K562 (cell line): ENCODE measurements at regions not wholly inside any gene's neighbourhood (a gene's known extent, or its start where the extent isn't known, plus 50 kb on each side); places are given as distances from the start of the nearest gene placed in this dataset.

Source experiments
- ATAC-seq: fragments of 200-7000 bp; cut with Tn5 transposase; 3 replicates; pipeline ENCODE4 v1.9.1; 2020; ENCODE audit warnings: moderate library complexity
- BruUV-seq: library from RNA; stranded (reverse); fragments of 400-500 nt; replicated peaks from 2 replicates; lab custom pipeline; 2021; lab: Mats Ljungman, UMichigan
- CTCF ChIA-PET: fragments of 300-600 bp; formaldehyde crosslinking; extraction: SDS; loops from one replicate; lab custom pipeline; 2021; ENCODE audit warnings: low intra/inter-chr PET ratio; lab: Yijun Ruan, JAX
- POLR2A ChIA-PET: fragments of 300-600, 350-650 bp; sonication (Branson Sonifier 250); formaldehyde crosslinking; extraction: SDS; loops from one replicate; lab custom pipeline; 2021; ENCODE audit warnings: antibody characterized with exemption, inconsistent platforms; lab: Yijun Ruan, JAX
- DNase-seq, 4 experiments: peaks; one replicate each; pipeline versions ENCODE4 v3.0.0 to v3.0.0-alpha.2; 2011 to 2018; ENCODE audit warnings: low spot score in 3 of 4, mixed read lengths in 3 of 4; ENCODE audit errors: extremely low read depth in 1 of 4
- FAIRE-seq: peaks from 2 replicates; lab custom pipeline; 2011; peaks lifted over from hg19 to GRCh38; lab: Jason Lieb, UNC
- H2AFZ ChIP-seq: 2 replicates; pipeline ENCODE4 v1.6.0; 2011; ENCODE audit warnings: low read depth, low read length, control low read depth, inconsistent platforms
- H3K27ac ChIP-seq: fragments of 200-600 bp; 3 replicates; pipeline ENCODE4 v1.8.0; 2011; ENCODE audit warnings: low read depth, mild to moderate bottlenecking, control low read depth, inconsistent platforms, low read length, moderate library complexity, mixed read lengths; ENCODE audit errors: extremely low read depth
- H3K27me3 ChIP-seq, 2 experiments: fragments of 300-600 bp in 1 of 2; 2 replicates in 1 of 2; 3 replicates in 1 of 2; pipeline versions ENCODE4 v1.6.0 to v1.8.0; 2011; ENCODE audit warnings: inconsistent platforms in 2 of 2, low read length in 2 of 2, mild to moderate bottlenecking in 1 of 2, mixed read lengths in 1 of 2, moderate library complexity in 1 of 2; ENCODE audit not compliant: control insufficient read depth in 2 of 2, insufficient read depth in 2 of 2
- H3K36me3 ChIP-seq: fragments of 300-600 bp; 3 replicates; pipeline ENCODE4 v1.8.0; 2011; ENCODE audit warnings: mild to moderate bottlenecking, low read length, inconsistent platforms; ENCODE audit not compliant: control insufficient read depth, insufficient read depth
- H3K4me1 ChIP-seq, 2 experiments: fragments of 200-600 bp in 1 of 2; replicated peaks in 1 of 2; 2 replicates in 1 of 2; 3 replicates in 1 of 2; pipeline versions ENCODE4 v1.5.1 to v1.8.0; 2011; ENCODE audit warnings: inconsistent platforms in 2 of 2, low read length in 2 of 2, mild to moderate bottlenecking in 1 of 2, mixed read lengths in 1 of 2, moderate library complexity in 1 of 2; ENCODE audit not compliant: control insufficient read depth in 2 of 2, insufficient read depth in 2 of 2
- H3K4me2 ChIP-seq: 2 replicates; pipeline ENCODE4 v1.6.1; 2011; ENCODE audit warnings: low read length, control low read depth, inconsistent platforms, mixed read lengths; ENCODE audit not compliant: insufficient read depth
- H3K4me3 ChIP-seq: fragments of 200-600 bp; sonication (generic), shearing (Covaris generic); 2 replicates; pipeline ENCODE4 v1.5.1; 2016; ENCODE audit warnings: control low read depth, inconsistent platforms
- H3K79me2 ChIP-seq: fragments of 200-600 bp; 3 replicates; pipeline ENCODE4 v1.8.0; 2011; ENCODE audit warnings: low read length, inconsistent platforms; ENCODE audit not compliant: control insufficient read depth, insufficient read depth
- H3K9ac ChIP-seq, 2 experiments: 2 replicates each; pipeline versions ENCODE4 v1.6.0 to v1.6.1; 2011; ENCODE audit warnings: low read depth in 2 of 2, low read length in 2 of 2, control low read depth in 1 of 2, inconsistent platforms in 1 of 2, mild to moderate bottlenecking in 1 of 2, mixed read lengths in 1 of 2; ENCODE audit not compliant: insufficient read depth in 1 of 2
- H3K9me1 ChIP-seq: one replicate; pipeline ENCODE4 v1.6.0; 2011; ENCODE audit warnings: inconsistent platforms, mild to moderate bottlenecking, low read length, moderate library complexity; ENCODE audit not compliant: control insufficient read depth, insufficient read depth
- H3K9me3 ChIP-seq: replicated peaks from 2 replicates; pipeline ENCODE4 v1.5.1; 2011; ENCODE audit warnings: low read depth, low read length, inconsistent platforms; ENCODE audit not compliant: control insufficient read depth, insufficient read depth
- H4K20me1 ChIP-seq: replicated peaks from 2 replicates; pipeline ENCODE4 v1.6.1; 2011; ENCODE audit warnings: low read length, inconsistent platforms, mixed read lengths; ENCODE audit not compliant: control insufficient read depth, insufficient read depth
- C11orf30 ChIP-seq: fragments of 450-650 bp; IDR thresholded peaks from 2 replicates; pipeline ENCODE4 v1.6.1; 2016; ENCODE audit warnings: low read depth, mild to moderate bottlenecking
- LARP7 ChIP-seq: fragments of 450-650 bp; IDR thresholded peaks from 2 replicates; pipeline ENCODE4 v1.6.1; 2016
- MCM5 ChIP-seq: fragments of 450-650 bp; IDR thresholded peaks from 2 replicates; pipeline ENCODE4 v1.6.1; 2016; ENCODE audit warnings: low read depth
- NFYB ChIP-seq: IDR thresholded peaks from 2 replicates; pipeline ENCODE4 v1.6.1; 2011; ENCODE audit warnings: mild to moderate bottlenecking, moderate library complexity; ENCODE audit not compliant: insufficient read length; ENCODE audit errors: extremely low read depth
- POLR2AphosphoS5 ChIP-seq: IDR thresholded peaks from 2 replicates; pipeline ENCODE4 v1.6.1; 2011; ENCODE audit warnings: mild to moderate bottlenecking, low read depth, low read length, moderate library complexity; ENCODE audit not compliant: control insufficient read depth, insufficient read depth
- TAF9B ChIP-seq: fragments of 450-650 bp; IDR thresholded peaks from 2 replicates; pipeline ENCODE4 v1.6.1; 2018; ENCODE audit warnings: mild to moderate bottlenecking; ENCODE audit not compliant: partially characterized antibody
- YY1 ChIP-seq, 3 experiments: IDR thresholded peaks; 2 replicates each; pipeline ENCODE4 v1.6.1; 2011; ENCODE audit warnings: low read length in 2 of 3, mild to moderate bottlenecking in 2 of 3, moderate library complexity in 2 of 3, borderline replicate concordance in 1 of 3, control low read depth in 1 of 3, low read depth in 1 of 3; ENCODE audit not compliant: insufficient read depth in 3 of 3, insufficient replicate concordance in 2 of 3, control insufficient read depth in 1 of 3, insufficient read length in 1 of 3; ENCODE audit errors: extremely low read depth in 1 of 3
- ZBTB17 ChIP-seq: fragments of 450-650 bp; formaldehyde crosslinking; IDR thresholded peaks from 2 replicates; pipeline ENCODE4 v1.4.0; 2020; ENCODE audit warnings: mild to moderate bottlenecking
- ZNF184 ChIP-seq: sonication (generic); formaldehyde crosslinking; IDR thresholded peaks from 2 replicates; pipeline ENCODE4 v1.5.0; 2020; ENCODE audit warnings: missing genetic modification reagents
- ZNF583 ChIP-seq: fragments of 250-450 bp; sonication (Bioruptor Pico); IDR thresholded peaks from 2 replicates; pipeline ENCODE4 v1.4.0; 2020
- ZNF584 ChIP-seq: fragments of 200-800 bp; sonication (Bioruptor generic); IDR thresholded peaks from 2 replicates; pipeline ENCODE4 v1.6.1; 2016; ENCODE audit warnings: low read depth, mild to moderate bottlenecking, missing genetic modification characterization, missing compliant biosample characterization
- ZNF586 ChIP-seq: fragments of 450-650 bp; formaldehyde crosslinking; conservative IDR thresholded peaks from 2 replicates; pipeline ENCODE4 v1.4.0; 2020; ENCODE audit warnings: mild to moderate bottlenecking, moderate library complexity
- ZNF778 ChIP-seq: fragments of 450-650 bp; formaldehyde crosslinking; IDR thresholded peaks from 2 replicates; pipeline ENCODE4 v1.4.0; 2020; ENCODE audit warnings: mild to moderate bottlenecking, moderate library complexity
- WGBS: fragments of 100-300 bp; shearing (Covaris generic); methylation state at CpG from one replicate; pipeline ENCODE4 v1.1.6; 2016; ENCODE audit warnings: low coverage, mixed read lengths; ENCODE audit not compliant: insufficient coverage; ENCODE audit errors: missing lambda C conversion rate; 5-methylcytosine and 5-hydroxymethylcytosine counted together
- in situ Hi-C: fragments of 300-500 bp; cut with MboI; formaldehyde crosslinking; loops from 4 replicates; pipeline ENCODE4 v1.15.0; 2018; ENCODE audit warnings: inconsistent platforms, mixed read lengths
- intact Hi-C: fragments of 100-400 bp; cut with micrococcal nuclease; formaldehyde crosslinking; loops from 2 replicates; pipeline ENCODE4 v1.14.2; 2022
- TF ChIP-seq, protein P1 (sequence below): fragments of 450-650 bp; formaldehyde crosslinking; IDR thresholded peaks from 2 replicates; pipeline ENCODE4 v1.4.0; 2020; ENCODE audit warnings: mild to moderate bottlenecking, moderate library complexity
- TF ChIP-seq, protein P2 (sequence below): fragments of 450-650 bp; IDR thresholded peaks from 2 replicates; pipeline ENCODE4 v1.7.1; 2018; ENCODE audit warnings: mild to moderate bottlenecking, low read depth; ENCODE audit not compliant: partially characterized antibody

DNA sequence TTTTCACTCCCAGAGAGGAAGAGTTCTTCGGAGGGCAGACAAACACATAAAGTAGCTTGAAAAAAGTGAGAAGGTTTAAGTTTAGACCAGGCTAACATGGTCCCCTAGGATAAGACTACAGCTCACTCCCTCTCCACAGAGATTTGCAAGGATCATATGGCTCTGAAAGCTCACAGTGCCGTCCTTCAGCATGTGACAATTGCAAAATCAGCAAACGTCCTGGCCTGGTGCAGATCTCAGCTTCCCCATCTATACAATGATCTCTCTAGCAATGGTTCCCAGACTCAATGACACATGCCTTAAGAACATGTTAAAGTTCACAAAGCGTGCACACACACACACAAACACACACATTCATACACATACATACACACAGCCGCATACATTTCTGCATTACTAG is 327.6 kb downstream of the ACTL7B start:
- intact Hi-C loops: no loop called here
- H3K9me3 ChIP-seq: no peaks in the 10 kb centered on the region
- no peak overlapping the region for H3K4me2 ChIP-seq
- peaks cover 0 to 12% of the 10 kb centered on the region in 2 experiments; a peak in 1 of 5 replicates for H3K27me3 ChIP-seq
- no peaks in the 10 kb centered on the region for H3K36me3 ChIP-seq
- no peak overlapping the region for H2AFZ ChIP-seq
- H3K4me3 ChIP-seq: no peak overlapping the region
- ChIA-PET CTCF (no interaction called here), POLR2A (interaction anchor here (0.9 kb wide), 1 partner anchor 15 kb away, joined by 3 read pairs; no protein-coding TSS in a partner anchor)
- FAIRE-seq: no peak
- H3K4me1 ChIP-seq: no peaks in the 10 kb centered on the region
- in situ Hi-C loops: no loop called here
- H3K9ac ChIP-seq: no peak overlapping the region
- no peak for ATAC-seq
- no peaks in the 10 kb centered on the region for H4K20me1 ChIP-seq
- H3K9me1 ChIP-seq: no peaks in the 10 kb centered on the region
- no TSS peak for BruUV-seq
- WGBS: 0% methylated on average over 5 of the region's 5 CpGs
- TF ChIP-seq, protein P1, sequence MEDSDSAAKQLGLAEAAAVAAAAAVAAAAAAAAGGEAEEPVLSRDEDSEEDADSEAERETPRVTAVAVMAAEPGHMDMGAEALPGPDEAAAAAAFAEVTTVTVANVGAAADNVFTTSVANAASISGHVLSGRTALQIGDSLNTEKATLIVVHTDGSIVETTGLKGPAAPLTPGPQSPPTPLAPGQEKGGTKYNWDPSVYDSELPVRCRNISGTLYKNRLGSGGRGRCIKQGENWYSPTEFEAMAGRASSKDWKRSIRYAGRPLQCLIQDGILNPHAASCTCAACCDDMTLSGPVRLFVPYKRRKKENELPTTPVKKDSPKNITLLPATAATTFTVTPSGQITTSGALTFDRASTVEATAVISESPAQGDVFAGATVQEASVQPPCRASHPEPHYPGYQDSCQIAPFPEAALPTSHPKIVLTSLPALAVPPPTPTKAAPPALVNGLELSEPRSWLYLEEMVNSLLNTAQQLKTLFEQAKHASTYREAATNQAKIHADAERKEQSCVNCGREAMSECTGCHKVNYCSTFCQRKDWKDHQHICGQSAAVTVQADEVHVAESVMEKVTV: no peak
- TF ChIP-seq MCM5: no peak
- no peak for TF ChIP-seq C11orf30
- TF ChIP-seq TAF9B: no peak
- TF ChIP-seq ZNF584 (CRISPR knock-in tag): no peak
- TF ChIP-seq ZNF184 (CRISPR knock-in tag): no peak
- no peak for TF ChIP-seq NFYB
- no peak for TF ChIP-seq LARP7
- TF ChIP-seq POLR2AphosphoS5: no peak
- no peak for TF ChIP-seq ZNF778 (CRISPR knock-in tag)
- no peak for TF ChIP-seq ZNF586 (CRISPR knock-in tag)
- TF ChIP-seq, protein P2, sequence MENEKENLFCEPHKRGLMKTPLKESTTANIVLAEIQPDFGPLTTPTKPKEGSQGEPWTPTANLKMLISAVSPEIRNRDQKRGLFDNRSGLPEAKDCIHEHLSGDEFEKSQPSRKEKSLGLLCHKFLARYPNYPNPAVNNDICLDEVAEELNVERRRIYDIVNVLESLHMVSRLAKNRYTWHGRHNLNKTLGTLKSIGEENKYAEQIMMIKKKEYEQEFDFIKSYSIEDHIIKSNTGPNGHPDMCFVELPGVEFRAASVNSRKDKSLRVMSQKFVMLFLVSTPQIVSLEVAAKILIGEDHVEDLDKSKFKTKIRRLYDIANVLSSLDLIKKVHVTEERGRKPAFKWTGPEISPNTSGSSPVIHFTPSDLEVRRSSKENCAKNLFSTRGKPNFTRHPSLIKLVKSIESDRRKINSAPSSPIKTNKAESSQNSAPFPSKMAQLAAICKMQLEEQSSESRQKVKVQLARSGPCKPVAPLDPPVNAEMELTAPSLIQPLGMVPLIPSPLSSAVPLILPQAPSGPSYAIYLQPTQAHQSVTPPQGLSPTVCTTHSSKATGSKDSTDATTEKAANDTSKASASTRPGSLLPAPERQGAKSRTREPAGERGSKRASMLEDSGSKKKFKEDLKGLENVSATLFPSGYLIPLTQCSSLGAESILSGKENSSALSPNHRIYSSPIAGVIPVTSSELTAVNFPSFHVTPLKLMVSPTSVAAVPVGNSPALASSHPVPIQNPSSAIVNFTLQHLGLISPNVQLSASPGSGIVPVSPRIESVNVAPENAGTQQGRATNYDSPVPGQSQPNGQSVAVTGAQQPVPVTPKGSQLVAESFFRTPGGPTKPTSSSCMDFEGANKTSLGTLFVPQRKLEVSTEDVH: no peak
- TF ChIP-seq ZBTB17 (CRISPR knock-in tag): no peak
- no peak for TF ChIP-seq YY1 (IDR thresholded peaks at IDR 0.05; ENCODE audit: borderline replicate concordance in 1 of 3, control insufficient read depth in 1 of 3, extremely low read depth in 1 of 3, insufficient read depth in 3 of 3, insufficient read length in 1 of 3, insufficient replicate concordance in 2 of 3, low read depth in 1 of 3, low read length in 2 of 3)
- no peak for TF ChIP-seq ZNF583
- TF ChIP-seq, all 486 proteins: peak for 0
- Histone ChIP-seq H3K79me2 (no peaks in the 10 kb centered on the region), H3K27ac (no peak overlapping the region)
- DNase-seq: no peak
